ENCODE measurements at regions not wholly inside any gene's neighbourhood (a gene's known extent, or its start where the extent isn't known, plus 50 kb on each side); places are given as distances from the start of the nearest gene placed in this dataset.

GRCh38 chr6:9979996-9980395, 434.9 kb downstream of the TFAP2A start:
- TF ChIP-seq CTCF (conservative IDR thresholded peaks at IDR 0.05; ENCODE audit: low read depth, low read length) (no peak), EZH2phosphoT487 (IDR thresholded peaks at IDR 0.05; ENCODE audit: borderline replicate concordance, low read length) (no peak)

Data from PC-3 (cell line).